ENCODE measurements at regions not wholly inside any gene's neighbourhood (a gene's known extent, or its start where the extent isn't known, plus 50 kb on each side); places are given as distances from the start of the nearest gene placed in this dataset.

GRCh38 chr2:15701341-15701907 lies 109.8 kb downstream of the DDX1 start:
- FAIRE-seq (no peak), DNase-seq (ENCODE audit: low spot score) (no peak)

GRCh38 chr2:15701991-15702390 lies 110.3 kb downstream of the DDX1 start:
- DNase-seq (ENCODE audit: low spot score): no peak
- FAIRE-seq: no peak

GRCh38 chr2:15702452-15702851 lies 110.8 kb downstream of the DDX1 start:
- DNase-seq (ENCODE audit: low spot score): no peak
- FAIRE-seq: no peak

GRCh38 chr2:15703365-15703869 lies 111.7 kb downstream of the DDX1 start:
- FAIRE-seq: no peak

GRCh38 chr2:15704086-15704787 lies 112.6 kb downstream of the DDX1 start:
- FAIRE-seq: no peak
- DNase-seq (ENCODE audit: low spot score): no peak

More at GRCh38 chr2:15703365-15703869, 111.7 kb downstream of the DDX1 start:
- DNase-seq (ENCODE audit: low spot score): no peak

GRCh38 chr2:15704788-15705115 lies 113.1 kb downstream of the DDX1 start:
- FAIRE-seq: no peak
- no peak for DNase-seq (ENCODE audit: low spot score)

- DNase-seq (ENCODE audit: low spot score) (no peak), FAIRE-seq (no peak)
Observed at GRCh38 chr2:15705310-15705709, 113.6 kb downstream of the DDX1 start.

- DNase-seq (ENCODE audit: low spot score): no peak
- FAIRE-seq: no peak
Observed at GRCh38 chr2:15705839-15706386, 114.2 kb downstream of the DDX1 start.

- DNase-seq (ENCODE audit: low spot score): no peak
- FAIRE-seq: no peak
Observed at GRCh38 chr2:15706424-15706823, 114.8 kb downstream of the DDX1 start.

GRCh38 chr2:15706986-15707632 lies 115.4 kb downstream of the DDX1 start:
- no peak for DNase-seq (ENCODE audit: low spot score)
- no peak for FAIRE-seq

- FAIRE-seq (no peak), DNase-seq (ENCODE audit: low spot score) (no peak)
Observed at GRCh38 chr2:15708161-15708560, 116.5 kb downstream of the DDX1 start.

GRCh38 chr2:15708865-15709820 lies 117.5 kb downstream of the DDX1 start:
- DNase-seq (ENCODE audit: low spot score): no peak
- FAIRE-seq: no peak

- DNase-seq (ENCODE audit: low spot score) (no peak), FAIRE-seq (no peak)
Observed at GRCh38 chr2:15711126-15711860, 119.6 kb downstream of the DDX1 start.

- no peak for DNase-seq (ENCODE audit: low spot score)
Observed at GRCh38 chr2:15712551-15713342, 121.1 kb downstream of the DDX1 start.

GRCh38 chr2:15713475-15713874 lies 121.8 kb downstream of the DDX1 start:
- no peak for DNase-seq (ENCODE audit: low spot score)
- no peak for FAIRE-seq

More at GRCh38 chr2:15712551-15713342, 121.1 kb downstream of the DDX1 start:
- FAIRE-seq: no peak

GRCh38 chr2:15714002-15714401 lies 122.3 kb downstream of the DDX1 start:
- DNase-seq (ENCODE audit: low spot score) (no peak), FAIRE-seq (no peak)

- FAIRE-seq: no peak
- DNase-seq (ENCODE audit: low spot score): no peak
Observed at GRCh38 chr2:15714609-15715008, 122.9 kb downstream of the DDX1 start.

- no peak for FAIRE-seq
Observed at GRCh38 chr2:15715596-15715995, 123.9 kb downstream of the DDX1 start.

GRCh38 chr2:15718103-15718943 lies 126.7 kb downstream of the DDX1 start:
- no peak for FAIRE-seq
- no peak for DNase-seq (ENCODE audit: low spot score)

More at GRCh38 chr2:15715596-15715995, 123.9 kb downstream of the DDX1 start:
- no peak for DNase-seq (ENCODE audit: low spot score)
